Tibial nerve (tissue), 4 donors: ENCODE measurements at regions not wholly inside any gene's neighbourhood (a gene's known extent, or its start where the extent isn't known, plus 50 kb on each side); places are given as distances from the start of the nearest gene placed in this dataset.

ENCODE experiments used
- DNase-seq, 2 donors: peaks; one replicate each; pipeline ENCODE4 v3.0.0-alpha.2; 2019; ENCODE audit warnings: low spot score in 2 of 2
- H3K27ac ChIP-seq, 4 donors: fragments of 200-600 bp; sonication (generic) in 3 of 4; one replicate each; pipeline ENCODE4 v1.5.1; 2017 to 2019; ENCODE audit warnings: mild to moderate bottlenecking in 1 of 4
- H3K27me3 ChIP-seq, 2 donors: fragments of 200-600 bp; sonication (generic) in 1 of 2; one replicate each; pipeline versions ENCODE4 v1.5.1 to v1.6.0; 2017 to 2019
- H3K36me3 ChIP-seq, 3 donors: fragments of 200-600 bp; sonication (generic); one replicate each; pipeline ENCODE4 v1.5.1; 2018 to 2019
- H3K4me1 ChIP-seq, 4 donors: fragments of 200-600 bp; sonication (generic) in 3 of 4; one replicate each; pipeline ENCODE4 v1.5.1; 2017 to 2019
- H3K4me3 ChIP-seq, 4 donors: fragments of 200-600 bp; sonication (generic) in 3 of 4; one replicate each; pipeline ENCODE4 v1.5.1; 2017 to 2019; ENCODE audit warnings: mild to moderate bottlenecking in 1 of 4, moderate library complexity in 1 of 4
- H3K9me3 ChIP-seq, 4 donors: fragments of 200-600 bp; sonication (generic) in 3 of 4; one replicate each; pipeline ENCODE4 v1.5.1; 2017 to 2019
- CTCF ChIP-seq, 5 experiments: fragments of 200-600 bp in 3 of 5; fragments of 450-650 bp in 2 of 5; sonication (generic) in 3 of 5; IDR thresholded peaks; one replicate each; pipeline ENCODE4 v1.5.1; 2016 to 2019; ENCODE audit warnings: antibody characterized with exemption in 5 of 5, mild to moderate bottlenecking in 3 of 5, moderate library complexity in 2 of 5
- EP300 ChIP-seq, 2 donors: sonication (generic); formaldehyde crosslinking; IDR thresholded peaks; one replicate each; pipeline ENCODE4 v1.6.1; 2017; ENCODE audit warnings: antibody characterized with exemption in 2 of 2, mild to moderate bottlenecking in 1 of 2
- POLR2A ChIP-seq, 2 donors: fragments of 450-650 bp; IDR thresholded peaks; one replicate each; pipeline ENCODE4 v1.6.1; 2017; ENCODE audit warnings: antibody characterized with exemption in 2 of 2, mild to moderate bottlenecking in 2 of 2, moderate library complexity in 2 of 2
- WGBS, 2 donors: methylation state at CpG; one replicate each; pipeline ENCODE4 v1.1.5; 2018; 5-methylcytosine and 5-hydroxymethylcytosine counted together

- DNase-seq: no peak
- Histone ChIP-seq H3K27ac (no peak overlapping the region), H3K4me1 (no peaks in the 10 kb centered on the region), H3K9me3 (no peaks in the 10 kb centered on the region), H3K27me3 (no peaks in the 10 kb centered on the region), H3K36me3 (no peaks in the 10 kb centered on the region), H3K4me3 (no peak overlapping the region)
- 91 to 92% methylated on average over 4 of the region's 4 CpGs for WGBS, 2 donors
- no peak for TF ChIP-seq CTCF (IDR thresholded peaks at IDR 0.05)
- no peak for TF ChIP-seq EP300 (IDR thresholded peaks at IDR 0.05)
- no peak for TF ChIP-seq POLR2A (IDR thresholded peaks at IDR 0.05)
Observed at GRCh38 chr3:76668653-76669052, 371.2 kb upstream of the ROBO2 start.

GRCh38 chr3:76669322-76669721, 370.6 kb upstream of the ROBO2 start:
- DNase-seq: no peak
- Histone ChIP-seq H3K27ac (no peak overlapping the region), H3K27me3 (no peaks in the 10 kb centered on the region), H3K4me1 (no peaks in the 10 kb centered on the region), H3K9me3 (no peaks in the 10 kb centered on the region), H3K36me3 (no peaks in the 10 kb centered on the region), H3K4me3 (no peak overlapping the region)
- TF ChIP-seq CTCF (IDR thresholded peaks at IDR 0.05) (no peak), POLR2A (IDR thresholded peaks at IDR 0.05) (no peak), EP300 (IDR thresholded peaks at IDR 0.05) (no peak)
- WGBS, 2 donors: 79 to 83% methylated on average over 5 of the region's 5 CpGs

- Histone ChIP-seq H3K27me3 (no peaks in the 10 kb centered on the region), H3K4me1 (no peaks in the 10 kb centered on the region), H3K9me3 (no peaks in the 10 kb centered on the region), H3K36me3 (no peaks in the 10 kb centered on the region), H3K4me3 (no peak overlapping the region), H3K27ac (no peak overlapping the region)
- no peak for DNase-seq
- TF ChIP-seq CTCF (IDR thresholded peaks at IDR 0.05) (no peak), EP300 (IDR thresholded peaks at IDR 0.05) (no peak), POLR2A (IDR thresholded peaks at IDR 0.05) (no peak)
- WGBS, 2 donors: 58 to 74% methylated on average over 4 of the region's 4 CpGs
Observed at GRCh38 chr3:76673171-76673570, 366.7 kb upstream of the ROBO2 start.

- H3K4me3 ChIP-seq: no peak overlapping the region
- DNase-seq: no peak
- H3K9me3 ChIP-seq: no peaks in the 10 kb centered on the region
- TF ChIP-seq POLR2A (IDR thresholded peaks at IDR 0.05): no peak
- TF ChIP-seq CTCF (IDR thresholded peaks at IDR 0.05): no peak
- no peak for TF ChIP-seq EP300 (IDR thresholded peaks at IDR 0.05)
- no peak overlapping the region for H3K27ac ChIP-seq
- no peaks in the 10 kb centered on the region for H3K36me3 ChIP-seq
- H3K4me1 ChIP-seq: no peaks in the 10 kb centered on the region
- no peaks in the 10 kb centered on the region for H3K27me3 ChIP-seq
Observed at GRCh38 chr3:76679541-76679940, 360.4 kb upstream of the ROBO2 start.

GRCh38 chr3:76683256-76683655, 356.6 kb upstream of the ROBO2 start:
- DNase-seq: no peak
- Histone ChIP-seq H3K36me3 (no peaks in the 10 kb centered on the region), H3K27me3 (no peaks in the 10 kb centered on the region), H3K4me3 (no peak overlapping the region), H3K4me1 (no peaks in the 10 kb centered on the region), H3K9me3 (no peaks in the 10 kb centered on the region), H3K27ac (no peak overlapping the region)
- WGBS, 2 donors: 72 to 83% methylated on average over 3 of the region's 3 CpGs
- no peak for TF ChIP-seq POLR2A (IDR thresholded peaks at IDR 0.05)
- no peak for TF ChIP-seq EP300 (IDR thresholded peaks at IDR 0.05)
- TF ChIP-seq CTCF (IDR thresholded peaks at IDR 0.05): no peak
